ENCODE measurements at regions not wholly inside any gene's neighbourhood (a gene's known extent, or its start where the extent isn't known, plus 50 kb on each side); places are given as distances from the start of the nearest gene placed in this dataset.

DNA sequence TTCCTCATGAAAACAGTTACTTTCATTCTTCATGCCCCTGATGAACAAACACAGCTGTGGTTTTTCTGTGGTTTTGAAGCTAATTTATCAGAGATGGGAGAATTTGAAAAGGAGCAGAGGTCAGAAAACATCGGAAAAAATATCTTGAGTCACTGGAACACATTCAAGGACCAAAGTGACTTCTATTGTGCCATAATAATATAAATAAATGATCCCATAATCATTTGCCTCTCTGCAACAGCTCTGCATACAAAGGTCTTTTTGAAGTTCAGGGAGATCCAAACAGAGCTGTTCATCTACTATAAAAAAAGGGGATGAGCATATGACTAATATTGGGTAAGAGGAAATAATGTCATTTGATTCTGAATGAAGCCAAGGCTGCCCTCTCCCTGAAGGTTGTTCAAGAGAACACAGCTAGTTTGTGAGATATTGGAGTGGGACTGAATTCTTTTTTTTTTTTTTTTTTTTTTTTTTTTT lies 201.3 kb upstream of the GALNT5 start:
- TF ChIP-seq, protein P1, sequence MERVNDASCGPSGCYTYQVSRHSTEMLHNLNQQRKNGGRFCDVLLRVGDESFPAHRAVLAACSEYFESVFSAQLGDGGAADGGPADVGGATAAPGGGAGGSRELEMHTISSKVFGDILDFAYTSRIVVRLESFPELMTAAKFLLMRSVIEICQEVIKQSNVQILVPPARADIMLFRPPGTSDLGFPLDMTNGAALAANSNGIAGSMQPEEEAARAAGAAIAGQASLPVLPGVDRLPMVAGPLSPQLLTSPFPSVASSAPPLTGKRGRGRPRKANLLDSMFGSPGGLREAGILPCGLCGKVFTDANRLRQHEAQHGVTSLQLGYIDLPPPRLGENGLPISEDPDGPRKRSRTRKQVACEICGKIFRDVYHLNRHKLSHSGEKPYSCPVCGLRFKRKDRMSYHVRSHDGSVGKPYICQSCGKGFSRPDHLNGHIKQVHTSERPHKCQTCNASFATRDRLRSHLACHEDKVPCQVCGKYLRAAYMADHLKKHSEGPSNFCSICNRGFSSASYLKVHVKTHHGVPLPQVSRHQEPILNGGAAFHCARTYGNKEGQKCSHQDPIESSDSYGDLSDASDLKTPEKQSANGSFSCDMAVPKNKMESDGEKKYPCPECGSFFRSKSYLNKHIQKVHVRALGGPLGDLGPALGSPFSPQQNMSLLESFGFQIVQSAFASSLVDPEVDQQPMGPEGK (CRISPR knock-in tag; IDR thresholded peaks at IDR 0.05; ENCODE audit: borderline replicate concordance) = no peak
- TF ChIP-seq ZNF8 (CRISPR knock-in tag; IDR thresholded peaks at IDR 0.05) = no peak
- no peak for TF ChIP-seq PPARA (CRISPR knock-in tag; IDR thresholded peaks at IDR 0.05; ENCODE audit: borderline replicate concordance)
- TF ChIP-seq ZFP3 (CRISPR knock-in tag; IDR thresholded peaks at IDR 0.05) = no peak
- no peak for TF ChIP-seq CSDC2 (CRISPR knock-in tag; IDR thresholded peaks at IDR 0.05)
